GM18520 (cell line): ENCODE measurements at regions not wholly inside any gene's neighbourhood (a gene's known extent, or its start where the extent isn't known, plus 50 kb on each side); places are given as distances from the start of the nearest gene placed in this dataset.

Experiments
- ATAC-seq: cut with Tn5 transposase; IDR thresholded peaks from one replicate; pipeline ENCODE4 v1.9.1; 2021; ENCODE audit not compliant: unreplicated experiment

GRCh38 chr1:99566290-99567021, 79.5 kb upstream of the PALMD start:
- no peak for ATAC-seq

GRCh38 chr1:99570486-99571089, 75.3 kb upstream of the PALMD start:
- no peak for ATAC-seq

GRCh38 chr1:99571092-99571734, 74.7 kb upstream of the PALMD start:
- no peak for ATAC-seq

- no peak for ATAC-seq
Measured at GRCh38 chr1:99573431-99574217, 72.3 kb upstream of the PALMD start.

GRCh38 chr1:99577313-99577712, 68.6 kb upstream of the PALMD start:
- ATAC-seq, result no peak

- ATAC-seq, result no peak
Measured at GRCh38 chr1:99579691-99580172, 66.2 kb upstream of the PALMD start.

- ATAC-seq, result no peak
Measured at GRCh38 chr1:99580451-99580850, 65.5 kb upstream of the PALMD start.

GRCh38 chr1:99587008-99587407, 58.9 kb upstream of the PALMD start:
- no peak for ATAC-seq

- ATAC-seq, result no peak
Measured at GRCh38 chr1:99589186-99589636, 56.7 kb upstream of the PALMD start.

GRCh38 chr1:99590578-99591209, 55.2 kb upstream of the PALMD start:
- ATAC-seq, result no peak

GRCh38 chr1:99591886-99592285, 54.0 kb upstream of the PALMD start:
- no peak for ATAC-seq

GRCh38 chr1:99594205-99594604, 51.7 kb upstream of the PALMD start:
- no peak for ATAC-seq

GRCh38 chr1:99595041-99595440, 50.9 kb upstream of the PALMD start:
- ATAC-seq, result no peak

GRCh38 chr1:99595441-99595840, 50.5 kb upstream of the PALMD start:
- ATAC-seq, result no peak
